Activated CD8-positive, alpha-beta T cell treated with anti-CD3 and anti-CD28 coated beads for 36 hours (primary cell): ENCODE measurements at regions not wholly inside any gene's neighbourhood (a gene's known extent, or its start where the extent isn't known, plus 50 kb on each side); places are given as distances from the start of the nearest gene placed in this dataset.

Experiments
- ATAC-seq: fragments of 200-7000 bp; cut with Tn5 transposase; one replicate; pipeline ENCODE4 v1.10.0; 2021; ENCODE audit warnings: mild to moderate bottlenecking, moderate library complexity
- CTCF ChIA-PET: fragments of 350-600 bp; sonication (Branson Sonifier 250); formaldehyde crosslinking; loops from one replicate; lab custom pipeline; 2021; ENCODE audit warnings: antibody characterized with exemption; lab: Charles Lee
- POLR2A ChIA-PET: fragments of 350-600 bp; sonication (Branson Sonifier 250); formaldehyde crosslinking; loops from one replicate; lab custom pipeline; 2021; ENCODE audit warnings: antibody characterized with exemption; lab: Charles Lee
- DNase-seq: peaks from one replicate; pipeline ENCODE4 v3.0.0-alpha.2; 2020
- H3K27ac Mint-ChIP-seq: one replicate; pipeline ENCODE4 v1.8.0; 2021; ENCODE audit warnings: mild to moderate bottlenecking, mixed read lengths
- H3K27me3 Mint-ChIP-seq: one replicate; pipeline ENCODE4 v1.8.0; 2021; ENCODE audit warnings: mixed read lengths
- H3K36me3 Mint-ChIP-seq: one replicate; pipeline ENCODE4 v1.8.0; 2021; ENCODE audit warnings: low read depth, mixed read lengths
- H3K4me1 Mint-ChIP-seq: one replicate; pipeline ENCODE4 v1.8.0; 2021; ENCODE audit warnings: low read depth, mixed read lengths
- H3K4me3 Mint-ChIP-seq: one replicate; pipeline ENCODE4 v1.8.0; 2021; ENCODE audit warnings: mild to moderate bottlenecking, moderate library complexity, mixed read lengths
- H3K9me3 Mint-ChIP-seq: one replicate; pipeline ENCODE4 v1.8.0; 2021; ENCODE audit warnings: mixed read lengths
- CTCF ChIP-seq: fragments of 200-600 bp; IDR thresholded peaks from one replicate; pipeline ENCODE4 v1.8.0; 2022; ENCODE audit warnings: antibody characterized with exemption, mild to moderate bottlenecking
- intact Hi-C: fragments of 100-400 bp; cut with micrococcal nuclease; formaldehyde crosslinking; loops from one replicate; pipeline ENCODE4 v1.10.0; 2022

- no peak overlapping the region for H3K4me3 Mint-ChIP-seq
- DNase-seq (no peak), ATAC-seq (no peak)
- H3K27ac Mint-ChIP-seq, result no peak overlapping the region
- no peaks in the 10 kb centered on the region for H3K4me1 Mint-ChIP-seq
- peaks cover 1% of the 10 kb centered on the region for H3K27me3 Mint-ChIP-seq
- POLR2A ChIA-PET, result no interaction called here
- no peaks in the 10 kb centered on the region for H3K36me3 Mint-ChIP-seq
- no peak for TF ChIP-seq CTCF
- intact Hi-C loops, result no loop called here
- CTCF ChIA-PET, result no interaction called here
- H3K9me3 Mint-ChIP-seq, result no peaks in the 10 kb centered on the region
Measured at GRCh38 chr4:13928214-13928613, 300.7 kb upstream of the BOD1L1 start.

GRCh38 chr4:13930155-13930554 lies 302.6 kb upstream of the BOD1L1 start:
- Mint-ChIP-seq H3K4me1 (no peaks in the 10 kb centered on the region), H3K27ac (no peak overlapping the region), H3K27me3 (peaks cover 1% of the 10 kb centered on the region), H3K4me3 (no peak overlapping the region), H3K36me3 (no peaks in the 10 kb centered on the region), H3K9me3 (no peaks in the 10 kb centered on the region)
- intact Hi-C loops, result no loop called here
- DNase-seq, result no peak
- TF ChIP-seq CTCF, result no peak
- no peak for ATAC-seq
- POLR2A ChIA-PET, result no interaction called here
- CTCF ChIA-PET, result no interaction called here

- H3K36me3 Mint-ChIP-seq, result no peaks in the 10 kb centered on the region
- ATAC-seq (no peak), DNase-seq (no peak)
- TF ChIP-seq CTCF, result no peak
- H3K27me3 Mint-ChIP-seq, result peaks cover 1% of the 10 kb centered on the region
- H3K27ac Mint-ChIP-seq, result no peak overlapping the region
- H3K9me3 Mint-ChIP-seq, result no peaks in the 10 kb centered on the region
- H3K4me3 Mint-ChIP-seq, result no peak overlapping the region
- POLR2A ChIA-PET, result no interaction called here
- intact Hi-C loops, result no loop called here
- no peaks in the 10 kb centered on the region for H3K4me1 Mint-ChIP-seq
- CTCF ChIA-PET, result no interaction called here
Measured at GRCh38 chr4:13933191-13933590, 305.7 kb upstream of the BOD1L1 start.

- Mint-ChIP-seq H3K4me1 (no peaks in the 10 kb centered on the region), H3K36me3 (no peaks in the 10 kb centered on the region), H3K27ac (no peak overlapping the region), H3K4me3 (no peak overlapping the region), H3K27me3 (no peaks in the 10 kb centered on the region), H3K9me3 (no peaks in the 10 kb centered on the region)
- ChIA-PET CTCF (no interaction called here), POLR2A (no interaction called here)
- ATAC-seq, result no peak
- intact Hi-C loops, result no loop called here
- DNase-seq, result no peak
- no peak for TF ChIP-seq CTCF
Measured at GRCh38 chr4:13938299-13938698, 310.8 kb upstream of the BOD1L1 start.

DNA sequence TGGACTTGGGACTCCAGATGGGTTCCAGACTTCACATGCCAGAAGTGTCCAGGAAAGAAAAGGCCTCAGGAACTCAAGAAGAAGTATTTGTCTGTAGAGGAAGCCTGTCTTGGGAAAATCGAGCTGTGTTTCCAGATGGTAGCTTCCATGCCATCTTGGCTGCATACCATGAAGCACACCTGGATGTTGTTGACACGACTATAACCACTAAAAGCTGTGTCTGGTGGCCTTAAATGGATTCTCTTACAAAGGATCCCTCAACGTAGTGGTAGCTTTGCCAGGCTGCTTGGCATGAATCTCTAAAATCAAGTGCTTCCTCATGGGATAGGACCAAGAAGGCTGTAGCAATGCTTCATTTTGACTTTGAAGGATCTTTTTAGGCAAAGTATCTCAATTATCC lies 313.4 kb upstream of the BOD1L1 start:
- TF ChIP-seq CTCF, result no peak

More for the DNA sequence above, 313.4 kb upstream of the BOD1L1 start:
- Mint-ChIP-seq H3K4me1 (no peaks in the 10 kb centered on the region), H3K4me3 (no peak overlapping the region), H3K9me3 (no peaks in the 10 kb centered on the region), H3K27ac (no peak overlapping the region), H3K27me3 (no peaks in the 10 kb centered on the region), H3K36me3 (no peaks in the 10 kb centered on the region)
- ChIA-PET POLR2A (no interaction called here), CTCF (no interaction called here)
- ATAC-seq, result no peak
- no peak for DNase-seq
- intact Hi-C loops, result no loop called here
